Right atrium auricular region (tissue), 2 donors: ENCODE measurements at regions not wholly inside any gene's neighbourhood (a gene's known extent, or its start where the extent isn't known, plus 50 kb on each side); places are given as distances from the start of the nearest gene placed in this dataset.
"Not testable (repeated sequence)": the region's sequence is repeated elsewhere in the genome, so short reads cannot be mapped to it uniquely, and the experiment has no call there.

Experiments used
- DNase-seq: peaks from one replicate; pipeline ENCODE4 v3.0.0-alpha.2; 2019; ENCODE audit warnings: low spot score
- H3K27ac ChIP-seq, 2 donors: fragments of 200-600 bp; sonication (generic); 1 replicate in 1 of 2; 2 replicates in 1 of 2; pipeline ENCODE4 v1.5.1; 2016 to 2019
- H3K27me3 ChIP-seq, 2 donors: fragments of 200-600 bp; sonication (generic); one replicate each; pipeline versions ENCODE4 v1.5.1 to v1.6.0; 2017 to 2019
- H3K36me3 ChIP-seq: fragments of 200-600 bp; sonication (generic); one replicate; pipeline ENCODE4 v1.5.1; 2016
- H3K4me1 ChIP-seq, 2 donors: fragments of 200-600 bp; sonication (generic); one replicate each; pipeline versions ENCODE4 v1.5.1 to v1.6.0; 2017 to 2019
- H3K4me3 ChIP-seq, 2 donors: fragments of 200-600 bp; sonication (generic); 1 replicate in 1 of 2; 2 replicates in 1 of 2; pipeline ENCODE4 v1.5.1; 2017 to 2019; ENCODE audit warnings: mild to moderate bottlenecking in 1 of 2, moderate library complexity in 1 of 2
- H3K9me3 ChIP-seq, 2 donors: fragments of 200-600 bp; sonication (generic); one replicate each; pipeline ENCODE4 v1.5.1; 2019
- TF ChIP-seq, protein P1 (sequence below), 2 donors: fragments of 200-600 bp; sonication (generic); IDR thresholded peaks; one replicate each; pipeline ENCODE4 v1.5.1; 2019; ENCODE audit warnings: antibody characterized with exemption in 2 of 2

- H3K4me1 ChIP-seq, result no peaks in the 10 kb centered on the region
- H3K36me3 ChIP-seq, result no peaks in the 10 kb centered on the region
- no peak overlapping the region for H3K27ac ChIP-seq
- no peak for DNase-seq
- H3K27me3 ChIP-seq, result no peaks in the 10 kb centered on the region
- TF ChIP-seq, protein P1, sequence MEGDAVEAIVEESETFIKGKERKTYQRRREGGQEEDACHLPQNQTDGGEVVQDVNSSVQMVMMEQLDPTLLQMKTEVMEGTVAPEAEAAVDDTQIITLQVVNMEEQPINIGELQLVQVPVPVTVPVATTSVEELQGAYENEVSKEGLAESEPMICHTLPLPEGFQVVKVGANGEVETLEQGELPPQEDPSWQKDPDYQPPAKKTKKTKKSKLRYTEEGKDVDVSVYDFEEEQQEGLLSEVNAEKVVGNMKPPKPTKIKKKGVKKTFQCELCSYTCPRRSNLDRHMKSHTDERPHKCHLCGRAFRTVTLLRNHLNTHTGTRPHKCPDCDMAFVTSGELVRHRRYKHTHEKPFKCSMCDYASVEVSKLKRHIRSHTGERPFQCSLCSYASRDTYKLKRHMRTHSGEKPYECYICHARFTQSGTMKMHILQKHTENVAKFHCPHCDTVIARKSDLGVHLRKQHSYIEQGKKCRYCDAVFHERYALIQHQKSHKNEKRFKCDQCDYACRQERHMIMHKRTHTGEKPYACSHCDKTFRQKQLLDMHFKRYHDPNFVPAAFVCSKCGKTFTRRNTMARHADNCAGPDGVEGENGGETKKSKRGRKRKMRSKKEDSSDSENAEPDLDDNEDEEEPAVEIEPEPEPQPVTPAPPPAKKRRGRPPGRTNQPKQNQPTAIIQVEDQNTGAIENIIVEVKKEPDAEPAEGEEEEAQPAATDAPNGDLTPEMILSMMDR (IDR thresholded peaks at IDR 0.05), result no peak
- no peaks in the 10 kb centered on the region for H3K9me3 ChIP-seq
- H3K4me3 ChIP-seq, result no peak overlapping the region
Observed at GRCh38 chr14:87257421-87257820, 735.6 kb downstream of the GALC start.

GRCh38 chr14:87255058-87255457, 737.9 kb downstream of the GALC start:
- no peaks in the 10 kb centered on the region for H3K9me3 ChIP-seq

GRCh38 chr14:87254331-87254874, 738.6 kb downstream of the GALC start:
- H3K4me1 ChIP-seq, result no peaks in the 10 kb centered on the region
- H3K36me3 ChIP-seq, result no peaks in the 10 kb centered on the region
- H3K9me3 ChIP-seq, result no peaks in the 10 kb centered on the region
- DNase-seq, result no peak
- H3K4me3 ChIP-seq, result no peak overlapping the region
- H3K27ac ChIP-seq, result no peak overlapping the region
- TF ChIP-seq, protein P1 (IDR thresholded peaks at IDR 0.05), result no peak
- no peaks in the 10 kb centered on the region for H3K27me3 ChIP-seq

More at GRCh38 chr14:87255058-87255457, 737.9 kb downstream of the GALC start:
- no peaks in the 10 kb centered on the region for H3K27me3 ChIP-seq
- TF ChIP-seq, protein P1 (IDR thresholded peaks at IDR 0.05), result no peak
- H3K4me3 ChIP-seq, result no peak overlapping the region
- no peak overlapping the region for H3K27ac ChIP-seq
- H3K36me3 ChIP-seq, result no peaks in the 10 kb centered on the region
- no peak for DNase-seq
- H3K4me1 ChIP-seq, result no peaks in the 10 kb centered on the region

GRCh38 chr14:87253791-87254190, 739.2 kb downstream of the GALC start:
- H3K27me3 ChIP-seq, DNase-seq, H3K4me1 ChIP-seq, H3K36me3 ChIP-seq, H3K4me3 ChIP-seq, H3K9me3 ChIP-seq, H3K27ac ChIP-seq: not testable (repeated sequence)

DNA sequence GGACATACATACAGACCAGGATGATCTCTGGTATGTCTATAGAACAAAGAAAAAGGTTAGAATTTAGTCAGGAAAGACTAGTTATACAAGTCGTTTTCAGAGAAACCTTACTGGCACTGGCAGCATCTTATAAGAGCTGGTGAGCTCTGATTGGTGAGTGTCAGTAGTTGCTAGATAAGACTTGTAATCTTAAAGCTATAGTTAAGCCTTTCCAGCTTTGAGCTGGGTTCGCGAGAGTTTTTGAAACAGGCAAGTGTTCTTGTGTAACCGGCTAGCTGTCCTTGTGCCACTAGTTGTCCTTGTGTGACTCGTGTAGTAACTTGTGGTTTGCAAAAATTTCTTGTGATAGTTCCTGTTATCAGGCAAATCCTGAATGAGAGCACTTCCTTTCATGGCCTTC, 740.9 kb downstream of the GALC start:
- H3K36me3 ChIP-seq, result no peaks in the 10 kb centered on the region
- no peak overlapping the region for H3K27ac ChIP-seq

DNA sequence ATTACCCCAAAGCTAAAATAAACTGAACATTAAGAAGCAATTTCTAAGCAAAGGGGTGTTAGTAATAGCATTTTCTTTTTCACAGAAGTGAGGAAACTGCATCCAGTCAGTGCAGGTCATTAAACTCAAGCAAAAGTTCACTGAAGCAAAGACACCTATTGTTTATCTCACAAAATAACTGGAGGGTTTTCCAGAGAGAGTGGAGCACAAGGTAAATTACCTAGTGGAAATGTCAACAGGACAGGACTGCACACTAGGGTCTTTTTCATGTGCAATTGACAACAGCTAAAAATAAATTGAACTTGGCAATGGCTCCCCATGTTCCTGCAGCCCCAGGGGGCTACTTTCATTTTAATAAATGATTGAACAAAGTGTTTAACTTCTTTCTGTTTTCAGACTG, 742.0 kb downstream of the GALC start:
- no peaks in the 10 kb centered on the region for H3K4me1 ChIP-seq
- H3K4me3 ChIP-seq, result no peak overlapping the region
- H3K27ac ChIP-seq, result no peak overlapping the region
- peaks cover 0 to 6% of the 10 kb centered on the region in 2 donors for H3K9me3 ChIP-seq
- TF ChIP-seq, protein P1 (IDR thresholded peaks at IDR 0.05), result no peak
- no peaks in the 10 kb centered on the region for H3K36me3 ChIP-seq
- no peaks in the 10 kb centered on the region for H3K27me3 ChIP-seq
- DNase-seq, result no peak

More for the DNA sequence above, 740.9 kb downstream of the GALC start:
- TF ChIP-seq, protein P1 (IDR thresholded peaks at IDR 0.05), result no peak
- no peak for DNase-seq
- Histone ChIP-seq H3K4me1 (no peaks in the 10 kb centered on the region), H3K4me3 (no peak overlapping the region), H3K27me3 (no peaks in the 10 kb centered on the region), H3K9me3 (no peaks in the 10 kb centered on the region)
